HG03196 (cell line): ENCODE measurements at regions not wholly inside any gene's neighbourhood (a gene's known extent, or its start where the extent isn't known, plus 50 kb on each side); places are given as distances from the start of the nearest gene placed in this dataset.
"Not testable (repeated sequence)": the region's sequence is repeated elsewhere in the genome, so short reads cannot be mapped to it uniquely, and the experiment has no call there.

ENCODE experiments used
- ATAC-seq: cut with Tn5 transposase; IDR thresholded peaks from one replicate; pipeline ENCODE4 v1.9.1; 2021; ENCODE audit not compliant: unreplicated experiment

DNA sequence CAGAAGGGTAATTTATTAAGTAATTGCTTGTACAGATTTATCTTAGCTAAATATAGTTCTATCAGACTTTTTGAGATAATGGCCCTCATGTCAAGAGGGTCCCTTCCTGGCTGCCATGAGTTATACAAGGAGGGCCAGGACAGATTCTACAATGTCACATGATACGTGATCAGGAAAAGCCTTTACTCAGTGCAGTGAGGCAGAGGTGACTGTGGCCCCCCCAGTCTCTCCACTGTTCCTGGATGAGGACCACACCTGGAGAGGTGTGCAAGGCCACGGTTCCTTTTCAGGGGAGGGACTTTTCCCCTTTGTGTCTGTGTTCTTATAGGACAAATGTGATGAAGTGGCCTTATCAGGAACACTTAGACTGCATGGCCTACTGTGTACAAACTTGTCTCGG lies 54.3 kb upstream of the LRCH1 start:
- ATAC-seq, result no peak

GRCh38 chr13:46496086-46496485 lies 56.9 kb upstream of the LRCH1 start:
- no peak for ATAC-seq

- ATAC-seq, result no peak
These were observed 57.3 kb upstream of the LRCH1 start for GRCh38 chr13:46495651-46496050.

- no peak for ATAC-seq
These were observed 57.9 kb upstream of the LRCH1 start for GRCh38 chr13:46495066-46495465.

- no peak for ATAC-seq
These were observed 60.0 kb upstream of the LRCH1 start for GRCh38 chr13:46492946-46493345.

DNA sequence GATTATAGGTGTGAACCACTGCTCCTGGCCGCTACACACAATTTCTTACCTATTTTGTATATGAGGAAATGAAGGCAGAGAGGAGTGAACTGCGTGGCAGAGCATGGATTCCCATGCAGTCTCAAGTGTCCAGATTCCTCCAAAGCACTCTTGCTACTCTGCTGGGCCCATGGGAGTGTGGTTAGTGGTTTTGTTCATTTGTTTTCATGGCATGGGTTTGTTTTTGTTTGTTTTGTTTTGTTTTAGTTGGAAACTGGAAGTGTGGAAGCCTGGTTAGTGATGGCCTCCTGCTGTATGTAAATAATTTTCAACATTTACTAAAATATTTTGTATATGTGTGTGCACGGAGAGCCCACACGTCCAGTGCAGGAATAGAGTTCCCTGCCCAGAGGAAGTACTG lies 61.3 kb upstream of the LRCH1 start:
- ATAC-seq, result no peak

GRCh38 chr13:46490713-46491112 lies 62.3 kb upstream of the LRCH1 start:
- not testable (repeated sequence) for ATAC-seq

- ATAC-seq, result no peak
These were observed 62.8 kb upstream of the LRCH1 start for GRCh38 chr13:46490129-46490528.

- ATAC-seq, result no peak
These were observed 63.4 kb upstream of the LRCH1 start for GRCh38 chr13:46489586-46490023.

DNA sequence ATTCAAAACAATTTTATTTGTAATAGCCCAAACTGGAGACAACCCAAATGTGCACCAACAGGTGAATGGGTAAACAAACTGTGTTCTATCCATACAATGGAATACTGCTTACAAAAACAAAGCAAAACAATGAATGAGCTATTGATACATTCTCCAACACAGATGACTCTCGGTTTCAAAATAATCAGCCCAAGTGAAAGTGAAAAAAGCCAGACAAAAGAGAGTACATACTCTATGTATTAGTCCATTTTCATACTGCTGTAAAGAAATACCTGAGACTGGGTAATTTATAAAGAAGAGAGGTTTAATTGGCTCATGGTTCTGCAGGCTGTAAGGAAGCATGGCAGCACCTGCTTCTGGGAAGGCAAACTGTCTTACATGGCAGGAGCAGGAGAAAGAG lies 65.2 kb upstream of the LRCH1 start:
- no peak for ATAC-seq

DNA sequence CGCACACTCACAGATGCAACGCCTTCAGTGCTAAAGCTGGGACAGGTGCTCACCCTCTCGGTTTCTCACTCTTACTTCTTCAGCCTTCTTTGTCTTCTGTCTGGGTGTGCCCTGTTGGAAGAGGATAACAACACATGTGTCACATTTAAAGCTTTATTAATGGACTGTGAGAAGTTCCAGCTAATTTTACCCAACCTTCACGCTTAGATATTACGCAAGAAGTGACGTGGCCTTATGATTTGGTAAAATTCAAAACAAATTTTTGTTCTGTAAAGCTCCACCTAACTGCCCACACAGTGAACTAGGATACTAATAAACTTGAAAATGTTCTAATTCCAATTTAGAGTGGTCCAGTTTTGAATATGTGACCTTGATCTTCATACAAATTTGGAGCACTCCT lies 66.7 kb upstream of the LRCH1 start:
- no peak for ATAC-seq

DNA sequence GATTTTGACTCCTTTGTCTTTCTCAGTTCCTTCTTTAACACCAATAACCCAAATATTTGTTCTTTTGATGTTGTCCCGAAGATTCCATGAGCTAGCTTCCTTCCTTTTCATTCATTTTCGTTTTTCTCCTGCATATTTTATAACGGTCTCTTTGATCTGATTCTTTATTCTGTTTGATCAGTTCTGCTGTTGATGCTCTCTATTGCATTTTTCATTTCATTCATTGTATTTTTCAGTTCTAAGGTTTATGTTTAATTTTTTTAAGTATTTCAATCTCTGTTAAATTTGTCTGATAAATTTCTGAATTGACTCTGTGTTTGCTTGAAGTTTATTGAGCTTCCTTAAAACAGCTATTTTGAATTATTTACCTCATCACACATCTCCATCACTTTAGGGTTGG lies 68.4 kb upstream of the LRCH1 start:
- no peak for ATAC-seq

DNA sequence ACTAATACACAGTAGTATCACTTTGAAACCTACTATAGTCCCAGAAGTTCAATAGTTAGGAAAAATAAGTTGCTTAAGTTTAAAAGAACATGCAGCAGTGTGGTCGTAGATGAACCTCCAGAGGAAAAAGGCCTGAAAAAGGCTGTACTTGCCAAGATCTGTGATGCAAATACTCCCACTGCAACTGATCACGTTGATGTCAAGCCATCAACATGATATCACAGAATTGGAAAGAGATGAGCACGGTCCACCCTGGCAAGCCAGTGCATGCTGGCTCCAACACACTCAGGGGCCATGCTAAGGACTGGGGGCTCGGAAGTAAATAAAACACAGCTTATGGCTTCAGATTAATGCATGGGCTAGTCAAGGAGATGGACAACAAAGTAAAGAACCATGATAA lies 71.8 kb upstream of the LRCH1 start:
- no peak for ATAC-seq

- no peak for ATAC-seq
These were observed 72.8 kb upstream of the LRCH1 start for GRCh38 chr13:46480131-46480530.

DNA sequence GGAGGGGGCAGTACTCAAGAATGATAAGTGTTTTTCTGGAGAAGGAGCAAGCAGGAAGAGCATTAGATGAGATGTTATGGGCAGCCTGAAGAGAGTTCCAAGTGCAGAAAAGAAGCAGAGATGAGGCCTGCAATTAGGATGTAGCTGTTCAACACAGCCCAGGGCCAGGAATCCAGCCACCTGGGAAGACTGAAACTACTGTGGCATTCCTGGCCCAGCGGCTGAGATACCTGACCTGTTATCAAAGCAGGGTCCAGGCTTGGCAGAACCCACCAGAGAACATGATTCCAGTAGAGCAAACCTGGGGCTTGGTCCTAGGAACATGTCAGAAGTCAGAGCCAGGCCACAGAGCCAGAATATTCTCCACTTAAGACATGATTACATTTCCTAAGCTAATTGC lies 73.3 kb upstream of the LRCH1 start:
- ATAC-seq, result no peak

GRCh38 chr13:46479283-46479682 lies 73.7 kb upstream of the LRCH1 start:
- no peak for ATAC-seq

DNA sequence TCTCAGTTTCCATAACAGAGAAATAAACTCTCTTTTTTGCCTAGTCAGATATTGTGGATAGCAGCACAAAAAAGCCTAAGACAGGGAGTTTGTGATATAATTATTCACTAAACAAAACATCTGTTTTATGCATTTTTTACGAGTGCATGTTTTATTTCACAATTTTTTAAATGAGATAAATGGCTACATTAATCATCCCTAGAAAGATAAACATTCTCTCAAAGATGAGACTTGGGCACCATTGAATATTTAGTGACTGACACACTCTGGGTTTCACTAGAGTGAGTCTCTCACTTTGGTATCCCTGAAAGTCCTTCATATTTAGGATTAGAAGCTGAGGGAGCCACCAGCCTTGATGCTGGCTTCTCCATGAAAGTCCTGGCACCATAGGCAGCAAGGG lies 74.3 kb upstream of the LRCH1 start:
- ATAC-seq, result no peak

DNA sequence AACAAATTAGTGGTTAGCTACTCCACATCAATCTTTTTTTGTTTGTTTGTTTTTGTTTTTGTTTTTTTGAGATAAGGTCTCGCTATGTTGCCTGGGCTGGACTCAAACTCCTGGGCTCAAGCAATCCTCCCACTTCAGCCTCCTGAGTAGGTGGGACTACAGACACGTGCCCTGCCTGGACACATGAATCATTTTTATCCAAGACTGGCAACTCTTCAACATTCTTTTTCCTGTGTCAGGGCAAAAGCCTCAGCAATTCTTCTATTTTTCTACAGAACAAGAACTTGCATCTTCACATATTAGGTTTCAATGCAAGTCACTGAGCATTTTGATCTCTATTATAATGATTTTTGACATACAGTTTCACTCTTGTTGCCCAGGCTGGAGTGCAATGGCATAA lies 76.8 kb upstream of the LRCH1 start:
- ATAC-seq, result no peak

DNA sequence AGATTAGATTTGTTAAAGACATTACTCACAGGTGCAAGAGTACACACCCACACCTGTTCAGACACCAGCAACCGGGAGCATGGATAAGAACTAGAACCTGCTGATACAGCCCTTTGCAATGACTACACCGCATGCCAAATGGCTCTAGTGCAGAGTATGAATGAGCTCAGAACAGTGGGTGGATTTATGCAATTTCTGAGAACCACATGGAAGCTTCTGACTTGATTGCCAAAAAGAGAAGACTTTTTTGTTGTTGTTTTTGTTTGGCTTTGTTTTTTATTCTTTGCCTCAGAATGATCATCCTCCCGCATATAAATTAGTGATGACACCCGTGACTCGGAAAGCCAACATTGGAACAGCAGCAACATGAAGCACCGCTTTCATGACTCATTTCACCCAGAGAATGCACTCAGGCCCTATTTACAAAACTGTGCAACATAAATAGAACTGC lies 77.4 kb upstream of the LRCH1 start:
- no peak for ATAC-seq

GRCh38 chr13:46473806-46474205 lies 79.2 kb upstream of the LRCH1 start:
- ATAC-seq, result no peak

DNA sequence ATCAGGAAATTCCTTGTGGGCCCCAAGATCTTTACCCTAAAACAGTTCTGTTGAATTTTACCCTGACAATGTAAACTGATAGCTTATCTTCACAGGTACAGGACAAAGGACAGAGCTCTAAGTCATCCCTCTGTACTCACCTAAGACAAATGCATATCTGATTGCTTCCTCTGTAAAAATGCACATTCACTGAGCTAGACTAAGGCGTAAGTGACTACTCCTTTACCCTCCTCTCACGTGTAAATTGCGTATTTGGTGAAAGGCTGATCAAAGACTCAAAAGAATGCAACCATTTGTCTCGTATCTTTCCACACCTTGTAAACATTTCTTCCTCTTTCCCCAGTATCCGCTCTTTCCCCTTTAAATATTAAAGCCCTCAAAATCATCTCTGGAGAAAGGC lies 80.6 kb upstream of the LRCH1 start:
- no peak for ATAC-seq

DNA sequence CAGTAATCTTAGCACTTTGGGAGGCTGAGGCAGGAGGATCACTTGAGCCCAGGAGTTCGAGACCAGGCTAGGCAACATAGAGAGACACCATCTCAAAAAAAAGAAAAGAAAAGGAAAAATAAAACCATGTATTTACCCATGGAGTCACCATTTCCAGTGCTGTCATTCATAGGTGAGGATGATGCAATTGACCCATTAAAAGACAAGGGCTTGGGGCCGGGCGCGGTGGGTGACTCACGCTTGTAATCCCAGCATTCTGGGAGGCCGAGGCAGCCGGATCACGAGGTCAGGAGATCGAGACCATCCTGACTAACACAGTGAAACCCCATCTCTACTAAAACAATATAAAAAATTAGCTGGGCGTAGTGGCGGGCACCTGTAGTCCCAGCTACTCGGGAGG lies 82.6 kb upstream of the RUBCNL start:
- not testable (repeated sequence) for ATAC-seq

DNA sequence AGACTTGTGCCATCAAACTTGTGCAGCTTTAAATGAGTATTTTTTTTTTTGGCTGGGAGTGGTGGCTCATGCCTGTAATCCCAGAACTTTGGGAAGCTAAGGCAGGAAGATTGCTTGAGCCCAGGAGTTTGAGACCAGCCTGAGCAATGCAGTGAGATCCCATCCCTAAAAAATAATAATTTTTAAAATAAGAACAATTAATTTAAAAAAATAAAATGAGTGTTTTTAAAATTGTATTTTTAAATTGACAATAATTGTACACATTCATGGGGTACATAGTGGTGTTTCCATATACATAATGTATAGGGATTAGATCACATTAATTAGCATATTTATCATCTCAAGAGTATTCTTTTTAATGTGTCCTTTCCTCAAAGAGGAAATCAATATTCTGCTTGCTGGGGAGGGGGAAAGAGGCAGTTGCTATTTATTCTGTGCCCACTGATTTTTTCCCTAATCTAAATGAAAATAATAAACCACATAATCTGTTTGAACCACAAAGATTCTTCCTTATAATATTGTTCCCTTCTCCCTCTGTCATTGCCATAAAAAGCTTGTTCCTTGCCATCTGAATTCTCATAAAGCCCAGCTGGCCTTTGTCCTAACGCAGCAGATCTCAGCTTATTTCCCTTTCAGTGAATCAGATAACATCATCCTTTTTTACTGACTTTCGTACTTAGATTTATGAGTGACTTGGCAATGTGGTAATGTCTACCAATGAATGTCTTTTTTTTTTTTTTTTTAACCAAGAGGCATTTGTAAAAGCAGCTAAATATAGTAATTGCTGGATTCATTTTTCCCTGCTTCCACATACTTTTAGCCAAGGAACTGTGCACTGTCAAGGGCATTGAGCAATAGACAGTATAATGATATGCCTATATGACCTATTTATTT lies 81.8 kb upstream of the RUBCNL start:
- no peak for ATAC-seq
